ENCODE measurements at regions not wholly inside any gene's neighbourhood (a gene's known extent, or its start where the extent isn't known, plus 50 kb on each side); places are given as distances from the start of the nearest gene placed in this dataset.
A peak's percentile ranks its signal among the peaks of the same experiment; 100 is the strongest.

DNA sequence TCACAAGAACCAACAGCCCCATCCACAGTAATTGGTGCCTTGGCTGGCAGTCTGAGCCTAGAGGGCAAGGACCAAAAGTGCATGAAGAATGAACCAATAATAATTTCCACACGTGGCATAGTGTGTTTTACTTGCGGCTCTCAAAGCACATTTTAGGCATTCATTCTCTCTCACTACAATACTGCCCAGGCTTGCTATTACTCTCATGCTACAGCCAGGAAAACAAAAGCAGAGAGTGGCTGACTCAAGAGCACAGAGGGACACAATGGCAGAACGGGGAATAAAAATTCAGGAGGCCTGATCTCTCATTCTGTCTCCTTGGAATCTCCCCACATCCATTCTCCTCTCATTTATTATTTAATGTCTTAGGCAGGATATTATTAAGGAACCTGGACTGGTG, 57.0 kb upstream of the NOL4 start:
- H3K27me3 ChIP-seq (replicated peaks in 1 of 2; ENCODE audit: control insufficient read depth in 2 of 2, insufficient read depth in 2 of 2, low read length in 1 of 2): no peaks in the 10 kb centered on the region
- H3K79me2 ChIP-seq (ENCODE audit: control insufficient read depth, insufficient read depth, low read length): no peaks in the 10 kb centered on the region
- H3K27ac ChIP-seq (ENCODE audit: control insufficient read depth, insufficient read depth): no peak overlapping the region
- H3K4me2 ChIP-seq (ENCODE audit: control insufficient read depth, insufficient read depth): no peak overlapping the region
- no peaks in the 10 kb centered on the region for H3K4me1 ChIP-seq (ENCODE audit: control insufficient read depth, insufficient read depth, low read length)
- ATAC-seq (peak; percentile 17; the same call in 2 of the 3 replicates), FAIRE-seq (no peak), DNase-seq (ENCODE audit: low read depth, low spot score) (no peak)
- in situ Hi-C loops (cut with MboI): no loop called here
- no peak overlapping the region for H3K9ac ChIP-seq (ENCODE audit: control insufficient read depth, insufficient read depth, low read length)
- WGBS (ENCODE audit: insufficient coverage, insufficient replicate concordance, low lambda C conversion rate, missing lambda C conversion rate): 17% methylated on average over 3 of the region's 3 CpGs
- no peaks in the 10 kb centered on the region for H3K36me3 ChIP-seq (ENCODE audit: control insufficient read depth in 2 of 2, insufficient read depth in 2 of 2, low read length in 1 of 2)
- no peaks in the 10 kb centered on the region for H4K20me1 ChIP-seq (ENCODE audit: control insufficient read depth, insufficient read depth)
- intact Hi-C loops (cut with micrococcal nuclease; ENCODE audit: unreplicated experiment): no loop called here
- ChIA-PET POLR2A (no interaction called here), CTCF (interaction anchor here (1.0 kb wide), 1 partner anchor 42 kb away, joined by 3 read pairs; no protein-coding TSS in a partner anchor), RAD21 (ENCODE audit: unreplicated experiment) (interaction anchor here (0.9 to 1.2 kb wide), 2 partner anchors 35 to 36 kb away, joined by 3 to 4 read pairs; no protein-coding TSS in a partner anchor), SMC1A (ENCODE audit: uncharacterized antibody, unreplicated experiment) (interaction anchor here (0.7 to 3.0 kb wide), 3 partner anchors 9 to 161 kb away, joined by 3 to 11 read pairs (median 3); no protein-coding TSS in a partner anchor)
- TF ChIP-seq, protein P1, sequence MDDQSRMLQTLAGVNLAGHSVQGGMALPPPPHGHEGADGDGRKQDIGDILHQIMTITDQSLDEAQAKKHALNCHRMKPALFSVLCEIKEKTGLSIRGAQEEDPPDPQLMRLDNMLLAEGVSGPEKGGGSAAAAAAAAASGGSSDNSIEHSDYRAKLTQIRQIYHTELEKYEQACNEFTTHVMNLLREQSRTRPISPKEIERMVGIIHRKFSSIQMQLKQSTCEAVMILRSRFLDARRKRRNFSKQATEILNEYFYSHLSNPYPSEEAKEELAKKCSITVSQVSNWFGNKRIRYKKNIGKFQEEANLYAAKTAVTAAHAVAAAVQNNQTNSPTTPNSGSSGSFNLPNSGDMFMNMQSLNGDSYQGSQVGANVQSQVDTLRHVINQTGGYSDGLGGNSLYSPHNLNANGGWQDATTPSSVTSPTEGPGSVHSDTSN (IDR thresholded peaks at IDR 0.05; ENCODE audit: insufficient replicate concordance, low read depth, low read length): no peak
- H3K4me3 ChIP-seq: no peak overlapping the region
- BruUV-seq (replicated peaks): no TSS peak
- no peaks in the 10 kb centered on the region for H3K9me3 ChIP-seq (replicated peaks; ENCODE audit: control insufficient read depth, insufficient read depth, low read length)
- H2AFZ ChIP-seq (ENCODE audit: control insufficient read depth, low read depth, low read length): no peak overlapping the region

DNA sequence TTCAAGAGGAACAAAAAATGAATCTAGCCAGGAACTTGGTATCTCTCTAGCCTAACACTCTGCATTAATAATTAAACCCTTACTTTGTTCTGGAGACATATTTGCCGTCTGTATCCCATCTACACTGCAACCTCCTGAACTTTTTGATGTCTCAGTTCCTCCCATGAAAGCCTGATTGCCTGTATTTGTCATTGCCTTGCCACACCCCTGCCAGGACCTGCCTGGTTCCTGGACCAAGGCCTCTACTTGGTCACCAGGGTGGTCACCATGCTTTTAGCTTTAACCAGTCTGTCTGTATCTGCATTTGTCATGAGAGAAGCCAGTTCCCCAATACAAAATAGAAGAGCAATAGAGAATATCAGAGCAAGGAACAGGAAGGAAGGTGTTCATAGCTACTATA, 58.8 kb upstream of the NOL4 start:
- H3K27ac ChIP-seq (ENCODE audit: control insufficient read depth, insufficient read depth): no peak overlapping the region
- POLR2A ChIA-PET: interaction anchor here (0.5 to 0.6 kb wide), 2 partner anchors 50 to 479 kb away, joined by 3 to 5 read pairs; no protein-coding TSS in a partner anchor
- in situ Hi-C loops (cut with MboI) (no loop called here), intact Hi-C loops (cut with micrococcal nuclease; ENCODE audit: unreplicated experiment) (no loop called here)
- no peak overlapping the region for H3K4me3 ChIP-seq
- no peaks in the 10 kb centered on the region for H3K27me3 ChIP-seq (replicated peaks in 1 of 2; ENCODE audit: control insufficient read depth in 2 of 2, insufficient read depth in 2 of 2, low read length in 1 of 2)
- H3K36me3 ChIP-seq (ENCODE audit: control insufficient read depth in 2 of 2, insufficient read depth in 2 of 2, low read length in 1 of 2): no peaks in the 10 kb centered on the region
- DNase-seq (ENCODE audit: low read depth, low spot score) (no peak), ATAC-seq (peak; percentile 29; the same call in 1 of the 3 replicates), FAIRE-seq (no peak)
- TF ChIP-seq NFYA (IDR thresholded peaks at IDR 0.05; ENCODE audit: borderline replicate concordance, low read depth, low read length) (no peak), SREBF1 (IDR thresholded peaks at IDR 0.05; ENCODE audit: low read length) (no peak), KDM1A (IDR thresholded peaks at IDR 0.05; ENCODE audit: borderline replicate concordance) (no peak), POLR2AphosphoS5 (IDR thresholded peaks at IDR 0.05; ENCODE audit: low read length) (no peak), ZNF207 (IDR thresholded peaks at IDR 0.05; ENCODE audit: borderline replicate concordance) (no peak), NBN (IDR thresholded peaks at IDR 0.05) (no peak), NFXL1 (IDR thresholded peaks at IDR 0.05; ENCODE audit: borderline replicate concordance) (no peak), EGR1 (IDR thresholded peaks at IDR 0.05; ENCODE audit: borderline replicate concordance in 1 of 2, low read depth in 2 of 2, low read length in 2 of 2) (no peak), CREB1 (IDR thresholded peaks at IDR 0.05; ENCODE audit: low read depth) (no peak)
- no TSS peak for BruUV-seq (replicated peaks)
- SMC1A ChIA-PET (ENCODE audit: uncharacterized antibody, unreplicated experiment): interaction anchor here (1.0 to 3.0 kb wide), 3 partner anchors 9 to 25 kb away, joined by 3 to 11 read pairs (median 4); no protein-coding TSS in a partner anchor
- H3K4me2 ChIP-seq (ENCODE audit: control insufficient read depth, insufficient read depth): no peak overlapping the region
- H2AFZ ChIP-seq (ENCODE audit: control insufficient read depth, low read depth, low read length): no peak overlapping the region
- H3K79me2 ChIP-seq (ENCODE audit: control insufficient read depth, insufficient read depth, low read length): no peaks in the 10 kb centered on the region
- RAD21 ChIA-PET (ENCODE audit: unreplicated experiment): interaction anchor here (1.6 to 1.7 kb wide), 2 partner anchors 38 to 59 kb away, joined by 4 read pairs; partner anchors contain the start of gene NOL4
- H4K20me1 ChIP-seq (ENCODE audit: control insufficient read depth, insufficient read depth): no peaks in the 10 kb centered on the region
- CTCF ChIA-PET: interaction anchor here (0.7 to 0.9 kb wide), 2 partner anchors 12 to 58 kb away, joined by 3 read pairs; no protein-coding TSS in a partner anchor
- no peak overlapping the region for H3K9ac ChIP-seq (ENCODE audit: control insufficient read depth, insufficient read depth, low read length)
- no peaks in the 10 kb centered on the region for H3K4me1 ChIP-seq (ENCODE audit: control insufficient read depth, insufficient read depth, low read length)
- H3K9me3 ChIP-seq (replicated peaks; ENCODE audit: control insufficient read depth, insufficient read depth, low read length): no peaks in the 10 kb centered on the region
- 57% methylated on average over 1 of the region's 1 CpG for WGBS (ENCODE audit: insufficient coverage, insufficient replicate concordance, low lambda C conversion rate, missing lambda C conversion rate)

Measured in GM12878 (cell line).